ENCODE measurements at regions not wholly inside any gene's neighbourhood (a gene's known extent, or its start where the extent isn't known, plus 50 kb on each side); places are given as distances from the start of the nearest gene placed in this dataset.
"Not testable (repeated sequence)": the region's sequence is repeated elsewhere in the genome, so short reads cannot be mapped to it uniquely, and the experiment has no call there.

- Histone ChIP-seq H3K36me3 (ENCODE audit: control insufficient read depth, insufficient read depth, low read length) (no peaks in the 10 kb centered on the region), H3K4me3 (ENCODE audit: extremely low read depth, insufficient read depth, low read length, poor library complexity, severe bottlenecking) (no peak overlapping the region), H3K4me1 (ENCODE audit: control insufficient read depth, insufficient read depth, low read length, poor library complexity, severe bottlenecking) (peaks cover 7% of the 10 kb centered on the region), H3K27ac (ENCODE audit: low read depth, low read length, severe bottlenecking) (no peak overlapping the region), H3K9me3 (ENCODE audit: control insufficient read depth, low read length) (no peaks in the 10 kb centered on the region)
- no CpG with 5 or more reads among the region's 2 CpGs for WGBS, 2 experiments (ENCODE audit: insufficient coverage in 2 of 2)
Observed at GRCh38 chr11:37843603-37844002, 1245.6 kb upstream of the RAG2 start.

GRCh38 chr11:37841016-37841415, 1243.0 kb upstream of the RAG2 start:
- 81% methylated on average over 2 of the region's 2 CpGs; no CpG with 5 or more reads in 1 of the 2 experiments for WGBS, 2 experiments (ENCODE audit: insufficient coverage in 2 of 2)
- Histone ChIP-seq H3K27ac (ENCODE audit: low read depth, low read length, severe bottlenecking) (peak overlapping the region; percentile 30), H3K36me3 (ENCODE audit: control insufficient read depth, insufficient read depth, low read length) (no peaks in the 10 kb centered on the region), H3K4me1 (ENCODE audit: control insufficient read depth, insufficient read depth, low read length, poor library complexity, severe bottlenecking) (peaks cover 7% of the 10 kb centered on the region), H3K9me3 (ENCODE audit: control insufficient read depth, low read length) (no peaks in the 10 kb centered on the region), H3K4me3 (ENCODE audit: extremely low read depth, insufficient read depth, low read length, poor library complexity, severe bottlenecking) (no peak overlapping the region)

DNA sequence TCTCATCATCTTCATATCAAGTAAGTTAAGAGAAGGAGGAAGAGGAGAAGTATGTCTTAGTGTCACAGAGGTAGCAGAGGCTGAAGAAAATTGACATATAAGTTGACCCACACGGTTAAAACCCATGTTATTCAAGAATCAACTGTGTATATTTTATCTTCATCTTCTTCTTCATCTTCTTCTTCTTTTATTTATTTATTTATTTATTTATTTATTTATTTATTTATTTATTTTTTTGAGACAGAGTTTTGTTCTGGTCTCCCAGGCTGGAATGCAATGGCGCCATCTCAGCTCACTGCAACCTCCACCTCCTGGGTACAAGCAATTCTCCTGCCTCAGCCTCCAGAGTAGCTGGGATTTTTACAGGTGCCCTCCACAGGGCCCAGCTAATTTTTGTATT, 1242.3 kb upstream of the RAG2 start:
- no CpG with 5 or more reads among the region's 2 CpGs for WGBS, 2 experiments (ENCODE audit: insufficient coverage in 2 of 2)
- not testable (repeated sequence) for H3K36me3 ChIP-seq (ENCODE audit: control insufficient read depth, insufficient read depth, low read length); H3K27ac ChIP-seq (ENCODE audit: low read depth, low read length, severe bottlenecking)

GRCh38 chr11:37830529-37830928, 1232.5 kb upstream of the RAG2 start:
- Histone ChIP-seq H3K27ac (ENCODE audit: low read depth, low read length, severe bottlenecking) (no peak overlapping the region), H3K36me3 (ENCODE audit: control insufficient read depth, insufficient read depth, low read length) (no peaks in the 10 kb centered on the region), H3K4me3 (ENCODE audit: extremely low read depth, insufficient read depth, low read length, poor library complexity, severe bottlenecking) (no peak overlapping the region), H3K4me1 (ENCODE audit: control insufficient read depth, insufficient read depth, low read length, poor library complexity, severe bottlenecking) (no peaks in the 10 kb centered on the region), H3K9me3 (ENCODE audit: control insufficient read depth, low read length) (no peaks in the 10 kb centered on the region)
- WGBS, 2 experiments (ENCODE audit: insufficient coverage in 2 of 2) = 86 to 91% methylated on average over 2 to 4 of the region's 4 CpGs

More for the DNA sequence above, 1242.3 kb upstream of the RAG2 start:
- H3K4me3 ChIP-seq (ENCODE audit: extremely low read depth, insufficient read depth, low read length, poor library complexity, severe bottlenecking); H3K4me1 ChIP-seq (ENCODE audit: control insufficient read depth, insufficient read depth, low read length, poor library complexity, severe bottlenecking); H3K9me3 ChIP-seq (ENCODE audit: control insufficient read depth, low read length): not testable (repeated sequence)

DNA sequence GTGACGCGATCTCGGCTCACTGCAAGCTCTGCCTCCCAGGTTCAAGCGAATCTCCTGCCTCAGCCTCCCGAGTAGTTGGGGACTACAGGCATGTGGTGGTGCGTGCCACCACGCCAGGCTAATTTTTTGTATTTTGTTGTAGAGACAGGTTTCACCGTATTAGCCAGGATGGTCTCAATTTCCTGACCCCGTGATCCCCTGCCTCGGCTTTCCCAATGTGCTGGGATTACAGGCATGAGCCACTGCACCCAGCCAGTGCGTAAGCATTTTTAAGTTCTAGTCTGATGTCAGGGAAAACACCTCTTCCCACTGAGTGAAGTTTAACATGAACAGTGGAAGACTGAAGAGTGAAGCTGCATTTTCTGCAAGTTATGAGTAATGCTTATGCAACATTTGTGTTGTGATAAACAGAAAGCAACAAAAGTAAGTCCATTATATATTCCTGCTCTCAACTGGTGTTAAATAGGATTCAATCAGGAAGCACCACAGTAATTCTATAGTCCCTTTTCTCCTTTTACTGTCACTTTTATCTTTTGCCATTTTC, 1219.8 kb upstream of the RAG2 start:
- H3K27ac ChIP-seq (ENCODE audit: low read depth, low read length, severe bottlenecking) = no peak overlapping the region

DNA sequence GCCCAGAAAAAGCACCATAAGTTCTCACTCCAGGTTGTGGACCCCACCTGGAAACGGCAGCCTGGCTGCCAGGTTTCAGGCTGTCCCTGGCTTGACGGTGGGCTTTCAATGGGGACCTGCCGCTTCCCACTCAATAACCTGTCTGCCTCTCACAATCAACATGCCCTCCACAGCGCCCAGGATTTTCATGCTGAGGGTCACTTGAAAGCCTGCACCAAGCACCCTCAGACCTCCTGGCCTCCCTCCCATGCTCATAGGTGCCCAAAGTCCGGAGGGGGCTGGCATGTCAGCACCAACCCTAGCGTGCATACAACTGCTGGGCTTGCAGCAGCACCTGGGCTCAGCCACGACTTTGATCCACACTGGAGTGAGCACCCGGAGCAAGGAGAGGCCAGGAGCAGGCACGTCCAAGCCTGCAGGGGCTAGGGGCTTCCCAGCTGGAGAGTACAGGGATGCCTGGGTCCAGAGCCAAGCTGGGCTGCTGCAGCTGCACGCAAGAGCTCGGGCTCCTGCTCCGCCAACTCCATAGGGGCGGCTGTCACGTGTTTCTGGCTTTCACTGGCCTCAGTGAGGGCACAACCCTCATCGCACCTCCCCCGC, 1214.3 kb upstream of the RAG2 start:
- Histone ChIP-seq H3K27ac (ENCODE audit: low read depth, low read length, severe bottlenecking) (no peak overlapping the region), H3K4me3 (ENCODE audit: extremely low read depth, insufficient read depth, low read length, poor library complexity, severe bottlenecking) (no peak overlapping the region), H3K9me3 (ENCODE audit: control insufficient read depth, low read length) (no peaks in the 10 kb centered on the region), H3K36me3 (ENCODE audit: control insufficient read depth, insufficient read depth, low read length) (no peaks in the 10 kb centered on the region), H3K4me1 (ENCODE audit: control insufficient read depth, insufficient read depth, low read length, poor library complexity, severe bottlenecking) (no peaks in the 10 kb centered on the region)
- 80 to 86% methylated on average over 13 to 16 of the region's 16 CpGs for WGBS, 2 experiments (ENCODE audit: insufficient coverage in 2 of 2)

More for the DNA sequence above, 1219.8 kb upstream of the RAG2 start:
- WGBS, 2 experiments (ENCODE audit: insufficient coverage in 2 of 2) = 89 to 97% methylated on average over 9 to 11 of the region's 11 CpGs
- H3K9me3 ChIP-seq (ENCODE audit: control insufficient read depth, low read length) = no peaks in the 10 kb centered on the region
- H3K4me3 ChIP-seq (ENCODE audit: extremely low read depth, insufficient read depth, low read length, poor library complexity, severe bottlenecking) = no peak overlapping the region
- H3K36me3 ChIP-seq (ENCODE audit: control insufficient read depth, insufficient read depth, low read length) = no peaks in the 10 kb centered on the region
- no peaks in the 10 kb centered on the region for H3K4me1 ChIP-seq (ENCODE audit: control insufficient read depth, insufficient read depth, low read length, poor library complexity, severe bottlenecking)

- no peaks in the 10 kb centered on the region for H3K36me3 ChIP-seq (ENCODE audit: control insufficient read depth, insufficient read depth, low read length)
- H3K4me1 ChIP-seq (ENCODE audit: control insufficient read depth, insufficient read depth, low read length, poor library complexity, severe bottlenecking) = no peaks in the 10 kb centered on the region
- WGBS, 2 experiments (ENCODE audit: insufficient coverage in 2 of 2) = 83 to 86% methylated on average over 5 to 6 of the region's 7 CpGs
- no peak overlapping the region for H3K27ac ChIP-seq (ENCODE audit: low read depth, low read length, severe bottlenecking)
- no peaks in the 10 kb centered on the region for H3K9me3 ChIP-seq (ENCODE audit: control insufficient read depth, low read length)
- H3K4me3 ChIP-seq (ENCODE audit: extremely low read depth, insufficient read depth, low read length, poor library complexity, severe bottlenecking) = no peak overlapping the region
Observed at GRCh38 chr11:37811349-37811748, 1213.3 kb upstream of the RAG2 start.

- Histone ChIP-seq H3K36me3 (ENCODE audit: control insufficient read depth, insufficient read depth, low read length) (no peaks in the 10 kb centered on the region), H3K9me3 (ENCODE audit: control insufficient read depth, low read length) (no peaks in the 10 kb centered on the region), H3K4me3 (ENCODE audit: extremely low read depth, insufficient read depth, low read length, poor library complexity, severe bottlenecking) (no peak overlapping the region), H3K27ac (ENCODE audit: low read depth, low read length, severe bottlenecking) (no peak overlapping the region), H3K4me1 (ENCODE audit: control insufficient read depth, insufficient read depth, low read length, poor library complexity, severe bottlenecking) (no peaks in the 10 kb centered on the region)
- 100% methylated on average over 1 of the region's 2 CpGs; no CpG with 5 or more reads in 1 of the 2 experiments for WGBS, 2 experiments (ENCODE audit: insufficient coverage in 2 of 2)
Observed at GRCh38 chr11:37804666-37805065, 1206.6 kb upstream of the RAG2 start.

GRCh38 chr11:37788141-37788877, 1190.3 kb upstream of the RAG2 start:
- Histone ChIP-seq H3K9me3 (ENCODE audit: control insufficient read depth, low read length) (peaks cover 22% of the 10 kb centered on the region), H3K4me3 (ENCODE audit: extremely low read depth, insufficient read depth, low read length, poor library complexity, severe bottlenecking) (no peak overlapping the region), H3K4me1 (ENCODE audit: control insufficient read depth, insufficient read depth, low read length, poor library complexity, severe bottlenecking) (peaks cover 2% of the 10 kb centered on the region), H3K27ac (ENCODE audit: low read depth, low read length, severe bottlenecking) (peak overlapping the region; percentile 66), H3K36me3 (ENCODE audit: control insufficient read depth, insufficient read depth, low read length) (no peaks in the 10 kb centered on the region)
- WGBS, 2 experiments (ENCODE audit: insufficient coverage in 2 of 2) = no CpG with 5 or more reads among the region's 5 CpGs

- Histone ChIP-seq H3K4me3 (ENCODE audit: extremely low read depth, insufficient read depth, low read length, poor library complexity, severe bottlenecking) (no peak overlapping the region), H3K4me1 (ENCODE audit: control insufficient read depth, insufficient read depth, low read length, poor library complexity, severe bottlenecking) (peaks cover 2% of the 10 kb centered on the region), H3K36me3 (ENCODE audit: control insufficient read depth, insufficient read depth, low read length) (no peaks in the 10 kb centered on the region), H3K27ac (ENCODE audit: low read depth, low read length, severe bottlenecking) (no peak overlapping the region), H3K9me3 (ENCODE audit: control insufficient read depth, low read length) (peaks cover 23% of the 10 kb centered on the region)
- WGBS, 2 experiments (ENCODE audit: insufficient coverage in 2 of 2) = 40 to 43% methylated on average over 1 of the region's 1 CpG
Observed at GRCh38 chr11:37786214-37786755, 1188.2 kb upstream of the RAG2 start.

DNA sequence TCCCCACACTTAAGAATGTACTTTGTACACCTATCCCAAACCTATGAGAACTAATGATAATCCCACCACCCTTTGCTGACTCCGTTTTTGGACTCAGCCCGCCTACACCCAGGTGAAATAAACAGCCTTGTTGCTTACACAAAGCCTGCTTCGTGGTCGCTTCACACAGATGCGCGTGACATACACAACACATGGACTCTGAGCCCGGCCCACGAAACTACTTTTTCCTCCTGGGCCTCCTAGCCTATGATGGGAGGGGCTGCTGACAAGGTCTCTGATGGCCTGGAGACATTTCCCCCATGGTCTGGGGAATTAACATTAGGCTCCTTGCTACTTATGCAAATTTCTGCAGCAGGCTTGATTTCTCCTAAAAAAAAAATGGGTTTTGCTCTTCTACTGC, 1176.4 kb upstream of the RAG2 start:
- no peak overlapping the region for H3K27ac ChIP-seq (ENCODE audit: low read depth, low read length, severe bottlenecking)
- H3K9me3 ChIP-seq (ENCODE audit: control insufficient read depth, low read length) = no peaks in the 10 kb centered on the region
- no peak overlapping the region for H3K4me3 ChIP-seq (ENCODE audit: extremely low read depth, insufficient read depth, low read length, poor library complexity, severe bottlenecking)
- no peaks in the 10 kb centered on the region for H3K4me1 ChIP-seq (ENCODE audit: control insufficient read depth, insufficient read depth, low read length, poor library complexity, severe bottlenecking)
- WGBS, 2 experiments (ENCODE audit: insufficient coverage in 2 of 2) = 83 to 92% methylated on average over 7 to 8 of the region's 8 CpGs
- no peaks in the 10 kb centered on the region for H3K36me3 ChIP-seq (ENCODE audit: control insufficient read depth, insufficient read depth, low read length)
